HEK293 (cell line): ENCODE measurements at regions not wholly inside any gene's neighbourhood (a gene's known extent, or its start where the extent isn't known, plus 50 kb on each side); places are given as distances from the start of the nearest gene placed in this dataset.

Experiments
- CTCF ChIP-seq: fragments of 450-650 bp; formaldehyde crosslinking; IDR thresholded peaks from 2 replicates; pipeline ENCODE4 v1.5.1; 2016; ENCODE audit warnings: missing biosample characterization, missing genetic modification characterization
- HOXA7 ChIP-seq: sonication (generic); formaldehyde crosslinking; IDR thresholded peaks from 2 replicates; pipeline ENCODE4 v1.8.1; 2022; ENCODE audit warnings: missing genetic modification reagents, borderline replicate concordance
- KLF1 ChIP-seq: fragments of 450-650 bp; formaldehyde crosslinking; IDR thresholded peaks from 2 replicates; pipeline ENCODE4 v1.5.1; 2016; ENCODE audit warnings: missing biosample characterization, missing genetic modification characterization
- KLF8 ChIP-seq: fragments of 450-650 bp; formaldehyde crosslinking; IDR thresholded peaks from 2 replicates; pipeline ENCODE4 v1.5.1; 2016; ENCODE audit warnings: missing biosample characterization, missing genetic modification characterization
- REST ChIP-seq: fragments of 450-650 bp; formaldehyde crosslinking; IDR thresholded peaks from 2 replicates; pipeline ENCODE4 v1.5.1; 2016; ENCODE audit warnings: missing biosample characterization, missing genetic modification characterization
- ZNF121 ChIP-seq: fragments of 450-650 bp; formaldehyde crosslinking; IDR thresholded peaks from 2 replicates; pipeline ENCODE4 v1.5.1; 2016; ENCODE audit warnings: missing biosample characterization, missing genetic modification characterization
- ZNF426 ChIP-seq: fragments of 450-650 bp; formaldehyde crosslinking; IDR thresholded peaks from 2 replicates; pipeline ENCODE4 v1.5.1; 2017; ENCODE audit warnings: missing biosample characterization, missing genetic modification characterization, mild to moderate bottlenecking, inconsistent platforms, moderate library complexity
- ZNF501 ChIP-seq: fragments of 450-650 bp; formaldehyde crosslinking; IDR thresholded peaks from 2 replicates; pipeline ENCODE4 v1.5.1; 2016; ENCODE audit warnings: missing biosample characterization, missing genetic modification characterization

GRCh38 chr1:14441302-14441741 lies 157.2 kb upstream of the KAZN start:
- TF ChIP-seq CTCF (tag by site-specific recombination) (no peak), ZNF501 (tag by site-specific recombination) (no peak), KLF1 (tag by site-specific recombination) (no peak), KLF8 (no peak), REST (no peak), ZNF426 (tag by site-specific recombination) (no peak), ZNF121 (tag by site-specific recombination) (no peak), HOXA7 (CRISPR knock-in tag) (no peak)
